ENCODE measurements at regions not wholly inside any gene's neighbourhood (a gene's known extent, or its start where the extent isn't known, plus 50 kb on each side); places are given as distances from the start of the nearest gene placed in this dataset.

DNA sequence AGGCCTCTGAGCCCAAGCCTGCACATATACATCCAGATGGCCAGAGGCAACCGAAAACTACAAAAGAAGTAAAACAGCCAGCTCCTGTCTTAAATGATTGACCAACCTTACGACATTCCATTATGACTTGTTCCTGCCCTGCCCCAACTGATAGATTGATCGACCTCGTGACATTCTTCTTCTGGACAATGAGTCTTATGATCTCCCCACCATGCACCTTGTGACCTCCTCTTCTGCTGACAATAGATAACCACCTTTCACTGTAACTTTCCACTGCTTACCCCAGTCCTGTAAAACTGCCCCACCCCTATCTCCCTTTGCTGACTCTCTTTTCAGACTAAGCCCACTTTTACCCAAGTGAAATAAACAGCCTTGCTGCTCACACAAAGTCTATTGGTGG is 670.0 kb upstream of the PKDCC start:
- in situ Hi-C loops (cut with HindIII; ENCODE audit: low pct_unique_long_range_greater_than_20kb, low sequenced_read_pairs): no loop called here
- DNase-seq (ENCODE audit: low read depth): no peak

DNA sequence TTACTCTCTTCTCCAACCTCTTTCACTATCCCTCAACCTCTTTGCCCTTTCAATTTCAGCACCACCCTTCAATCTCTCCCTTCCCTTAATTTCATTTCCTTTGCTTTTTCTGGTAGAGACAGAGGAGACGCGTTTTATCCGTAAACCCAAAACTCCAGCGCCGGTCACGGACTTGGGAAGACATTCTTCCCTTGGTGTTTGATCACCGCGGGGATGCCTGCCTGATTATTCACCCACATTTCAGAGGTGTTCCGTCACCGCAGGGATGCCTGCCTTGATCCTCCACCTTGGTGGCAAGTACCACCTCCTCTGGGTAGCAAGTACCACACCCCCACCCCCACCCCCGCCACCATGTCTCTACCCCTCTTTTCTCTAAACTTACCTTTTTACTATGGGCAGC is 669.4 kb upstream of the PKDCC start:
- in situ Hi-C loops (cut with HindIII; ENCODE audit: low pct_unique_long_range_greater_than_20kb, low sequenced_read_pairs): no loop called here
- no peak for DNase-seq (ENCODE audit: low read depth)

DNA sequence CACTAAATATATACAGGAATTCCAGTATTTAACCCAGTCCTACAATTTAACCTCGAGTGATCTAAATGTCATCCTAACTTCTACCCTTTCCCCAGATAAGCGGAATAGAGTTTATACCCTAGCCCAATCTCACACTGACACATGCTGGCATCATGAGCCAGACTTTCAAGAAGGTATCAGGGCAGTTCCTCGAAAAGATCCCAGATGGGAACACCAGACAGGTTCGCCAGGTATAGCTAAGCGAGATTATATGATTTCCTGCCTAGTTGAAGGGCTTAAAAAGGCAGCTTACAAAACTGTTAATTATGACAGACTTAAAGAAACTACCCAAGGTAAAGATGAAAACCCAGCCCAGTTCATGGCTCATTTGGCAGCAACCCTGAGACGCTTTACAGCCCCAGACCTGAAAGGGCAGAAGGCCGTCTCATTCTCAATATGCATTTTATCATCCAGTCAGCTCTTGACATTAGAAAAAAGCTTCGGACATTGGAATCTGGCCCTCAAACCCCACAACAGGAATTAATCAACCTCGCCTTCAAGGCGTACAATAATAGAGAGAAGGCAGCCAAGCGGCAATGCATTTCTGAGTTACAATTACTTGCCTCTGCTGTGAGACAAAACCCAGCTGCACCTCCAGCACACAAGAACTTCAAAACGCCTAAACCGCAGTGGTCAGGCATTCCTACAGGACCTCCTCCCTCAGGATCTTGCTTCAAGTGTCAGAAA is 668.2 kb upstream of the PKDCC start:
- DNase-seq (ENCODE audit: low read depth): peak; percentile 4
- in situ Hi-C loops (cut with HindIII; ENCODE audit: low pct_unique_long_range_greater_than_20kb, low sequenced_read_pairs): no loop called here

DNA sequence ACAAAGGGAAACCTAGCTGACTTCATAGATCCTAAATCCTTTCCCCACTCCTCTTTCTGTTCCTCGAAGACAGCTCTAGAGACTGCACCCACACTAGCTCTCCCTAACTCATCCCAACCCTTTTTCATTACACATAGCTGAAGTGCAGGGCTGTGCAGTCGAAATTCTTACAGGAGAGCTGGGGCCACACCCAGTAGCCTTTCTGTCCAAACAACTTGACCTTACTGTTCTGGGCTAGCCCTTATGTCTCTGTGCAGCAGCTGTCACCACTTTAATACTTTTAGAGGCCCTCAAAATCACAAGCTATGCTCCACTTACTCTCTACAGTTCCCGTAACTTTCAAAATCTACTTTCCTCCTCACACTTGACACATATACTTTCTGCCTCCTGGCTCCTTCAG is 666.1 kb upstream of the PKDCC start:
- in situ Hi-C loops (cut with HindIII; ENCODE audit: low pct_unique_long_range_greater_than_20kb, low sequenced_read_pairs): no loop called here
- DNase-seq (ENCODE audit: low read depth): no peak

DNA sequence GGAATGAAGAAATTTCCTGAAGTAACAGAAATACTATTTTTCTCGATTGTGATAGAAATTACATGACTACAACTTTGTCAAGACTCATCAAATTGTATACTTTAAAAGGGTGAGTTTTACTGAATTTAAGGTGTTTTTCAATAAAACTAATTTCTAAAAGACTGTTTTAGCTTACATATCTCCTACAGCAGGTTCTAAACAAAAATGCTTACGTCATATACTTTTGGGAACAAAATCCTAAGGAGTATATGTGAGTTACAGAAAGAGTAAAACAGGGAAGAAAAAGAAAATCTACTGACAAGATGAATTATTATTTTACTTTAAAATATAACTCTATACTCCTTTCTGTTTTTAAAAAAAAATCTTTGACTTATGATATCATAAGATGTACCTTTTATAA is 660.3 kb upstream of the PKDCC start:
- in situ Hi-C loops (cut with HindIII; ENCODE audit: low pct_unique_long_range_greater_than_20kb, low sequenced_read_pairs): no loop called here

DNA sequence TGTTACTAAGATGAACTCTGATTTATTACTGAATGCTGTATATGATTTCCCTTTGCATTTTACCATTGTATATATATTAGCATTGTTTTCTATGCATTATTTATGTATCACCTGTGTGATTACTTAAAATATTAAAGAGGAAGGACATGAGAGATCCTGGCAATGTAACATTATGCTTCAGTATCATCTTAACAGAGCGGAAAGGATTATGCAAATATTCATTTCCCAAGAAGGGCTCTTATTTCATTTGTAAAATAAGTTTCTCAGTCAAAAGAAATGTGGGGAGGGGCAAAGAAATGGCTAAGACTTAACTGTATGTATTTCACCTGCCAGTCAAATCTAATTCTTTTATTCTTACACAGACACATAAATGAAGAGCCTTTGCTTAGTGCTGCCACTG is 654.2 kb upstream of the PKDCC start:
- no peak for DNase-seq (ENCODE audit: low read depth)
- in situ Hi-C loops (cut with HindIII; ENCODE audit: low pct_unique_long_range_greater_than_20kb, low sequenced_read_pairs): no loop called here

More for the DNA sequence above, 660.3 kb upstream of the PKDCC start:
- no peak for DNase-seq (ENCODE audit: low read depth)

DNA sequence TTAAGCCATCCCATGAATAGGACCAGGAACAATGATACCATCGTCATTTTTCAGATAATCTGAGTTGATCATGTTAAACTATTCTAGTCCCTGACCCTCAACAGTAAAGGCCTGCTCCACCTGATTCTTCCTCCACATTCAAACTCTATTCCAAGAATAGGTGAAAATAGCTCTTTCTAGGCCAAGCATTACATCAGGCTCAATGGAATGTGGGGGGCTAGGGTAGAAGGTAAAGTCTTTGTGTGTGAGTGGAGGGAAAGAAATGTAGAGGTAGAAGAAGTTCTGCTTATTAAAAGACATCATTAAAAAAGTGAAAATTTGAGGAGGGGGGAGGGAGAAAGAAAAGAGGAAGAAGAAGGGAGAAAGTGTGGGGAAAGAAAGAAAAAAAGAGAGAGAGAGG is 653.3 kb upstream of the PKDCC start:
- DNase-seq (ENCODE audit: low read depth): no peak
- in situ Hi-C loops (cut with HindIII; ENCODE audit: low pct_unique_long_range_greater_than_20kb, low sequenced_read_pairs): no loop called here

DNA sequence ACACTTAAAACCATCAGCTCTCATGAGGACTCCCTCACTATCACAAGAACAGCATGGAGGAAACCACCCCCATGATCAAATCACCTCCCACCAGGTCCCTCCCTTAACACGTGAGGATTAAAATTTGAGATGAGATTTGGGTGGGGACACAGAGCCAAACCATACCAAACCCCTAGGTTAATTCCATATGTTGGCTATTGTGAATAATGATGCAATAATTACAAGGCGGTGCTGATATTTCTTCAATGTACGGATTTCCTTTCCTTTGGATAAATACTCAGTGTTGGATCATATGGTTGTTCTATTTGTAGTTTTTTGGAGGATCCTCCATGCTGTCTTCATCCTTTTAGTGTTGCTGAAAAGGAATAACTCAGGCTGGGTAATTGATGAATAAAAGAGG is 652.1 kb upstream of the PKDCC start:
- no peak for DNase-seq (ENCODE audit: low read depth)
- in situ Hi-C loops (cut with HindIII; ENCODE audit: low pct_unique_long_range_greater_than_20kb, low sequenced_read_pairs): no loop called here

DNA sequence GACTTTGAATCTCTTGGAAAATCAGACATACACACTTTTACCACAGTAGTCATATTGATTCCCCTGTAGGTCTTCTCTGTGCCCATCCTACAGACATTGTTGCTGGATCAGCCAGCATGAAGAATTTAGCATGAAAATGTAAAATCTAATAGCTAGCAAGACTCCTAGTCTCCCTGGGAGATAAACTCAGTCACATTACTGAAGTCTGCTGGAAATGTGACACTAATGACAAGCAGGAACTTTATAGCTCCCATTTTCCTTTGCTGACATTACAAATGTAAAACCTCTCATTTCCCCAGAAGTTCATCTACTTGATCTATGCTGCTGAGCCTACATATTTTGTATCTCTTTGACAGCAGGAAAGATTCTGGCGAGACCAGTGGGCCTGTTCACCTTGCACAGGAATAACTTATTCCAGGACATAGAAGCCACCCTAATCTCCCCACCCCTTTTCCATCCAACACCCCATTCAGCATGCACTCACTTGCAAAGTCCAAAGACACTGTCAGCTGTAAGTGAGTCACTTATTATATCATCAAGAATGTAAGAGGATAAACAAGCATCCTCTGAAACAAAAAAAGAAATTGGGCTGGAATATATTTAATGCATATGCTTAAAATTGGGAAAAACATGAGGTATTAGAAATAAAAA is 648.3 kb upstream of the PKDCC start:
- DNase-seq (ENCODE audit: low read depth): no peak
- in situ Hi-C loops (cut with HindIII; ENCODE audit: low pct_unique_long_range_greater_than_20kb, low sequenced_read_pairs): no loop called here

DNA sequence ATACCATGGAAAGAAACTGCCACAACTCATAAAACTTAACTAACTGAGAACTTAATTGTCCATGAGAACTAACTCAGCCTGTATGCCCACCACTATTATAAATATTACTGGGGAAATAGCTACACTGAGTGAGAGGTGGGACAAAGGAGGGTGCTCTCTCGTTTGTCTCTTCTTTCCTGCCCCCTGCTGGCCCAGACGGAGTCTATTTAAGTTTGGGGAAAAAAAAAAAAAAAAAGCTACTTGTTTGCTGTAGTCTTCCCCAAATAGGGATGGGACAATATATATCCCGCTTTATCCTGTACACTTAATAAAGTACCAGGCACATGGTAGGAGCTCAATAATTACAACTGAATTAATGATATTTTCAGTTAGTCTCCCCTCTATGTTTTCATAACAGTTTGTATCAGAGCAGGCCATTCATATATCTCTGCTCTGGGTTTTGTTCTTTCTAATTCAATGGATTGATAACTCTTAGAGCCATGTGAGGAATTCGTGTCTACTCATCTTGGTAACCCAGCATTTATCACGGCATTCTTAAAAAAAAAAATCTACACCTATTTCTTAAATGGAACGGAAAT is 647.6 kb upstream of the PKDCC start:
- peak; percentile 42 for DNase-seq (ENCODE audit: low read depth)
- in situ Hi-C loops (cut with HindIII; ENCODE audit: low pct_unique_long_range_greater_than_20kb, low sequenced_read_pairs): no loop called here

DNA sequence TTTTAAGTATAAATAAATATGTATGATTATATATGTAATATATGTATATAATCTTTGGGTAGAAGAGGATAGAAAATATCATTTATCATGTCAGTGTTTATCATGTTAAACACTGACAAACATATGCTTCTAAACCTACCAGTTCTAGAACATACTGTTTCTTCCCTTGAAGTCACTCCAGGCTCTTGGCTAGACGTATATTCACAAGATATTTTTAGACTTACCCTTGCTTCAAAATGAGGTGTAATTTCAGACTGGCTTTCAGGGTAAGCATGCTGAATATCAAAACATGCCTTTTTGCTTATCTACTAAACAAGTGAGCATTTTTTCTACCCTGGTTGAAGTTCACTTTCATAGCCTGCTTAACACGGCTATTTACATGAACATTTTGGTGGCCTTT is 642.4 kb upstream of the PKDCC start:
- in situ Hi-C loops (cut with HindIII; ENCODE audit: low pct_unique_long_range_greater_than_20kb, low sequenced_read_pairs): no loop called here
- DNase-seq (ENCODE audit: low read depth): no peak

DNA sequence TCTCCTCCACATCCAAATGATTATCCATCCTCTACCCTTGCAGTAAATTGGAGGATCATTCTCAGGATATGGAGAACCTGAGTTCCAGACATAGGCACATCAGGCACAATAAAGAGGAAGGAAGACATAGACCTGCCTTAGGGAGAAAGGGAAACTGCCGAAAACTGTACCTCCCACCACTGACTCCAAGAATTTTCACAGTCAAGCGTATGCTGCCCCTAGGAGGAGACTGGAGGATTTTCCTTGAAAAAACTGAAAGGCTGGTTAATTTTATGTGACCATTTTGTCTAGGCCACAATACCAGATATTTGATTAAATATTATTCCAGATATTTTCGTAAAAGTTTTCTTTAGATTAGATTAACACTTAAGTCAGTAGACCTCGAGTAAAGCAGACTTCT is 638.5 kb upstream of the PKDCC start:
- in situ Hi-C loops (cut with HindIII; ENCODE audit: low pct_unique_long_range_greater_than_20kb, low sequenced_read_pairs): no loop called here
- no peak for DNase-seq (ENCODE audit: low read depth)

DNA sequence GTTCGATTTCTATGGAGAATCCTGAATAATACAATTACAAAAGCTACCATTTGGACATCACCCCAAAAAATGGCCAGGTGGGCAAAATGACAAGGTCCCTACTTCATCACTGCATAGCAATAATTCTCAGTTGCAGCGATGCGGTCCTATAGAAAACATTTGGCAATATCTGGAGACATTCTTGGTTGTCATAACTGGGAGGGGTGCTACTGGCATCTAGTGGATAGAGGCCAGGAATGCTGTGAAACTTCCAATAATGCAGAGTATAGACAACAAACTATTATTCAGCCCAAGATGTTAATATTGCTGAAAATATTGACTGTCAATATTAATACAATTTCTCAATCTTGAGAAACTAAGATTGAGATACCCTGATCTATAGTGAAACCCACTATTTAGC is 637.8 kb upstream of the PKDCC start:
- no peak for DNase-seq (ENCODE audit: low read depth)
- in situ Hi-C loops (cut with HindIII; ENCODE audit: low pct_unique_long_range_greater_than_20kb, low sequenced_read_pairs): no loop called here

DNA sequence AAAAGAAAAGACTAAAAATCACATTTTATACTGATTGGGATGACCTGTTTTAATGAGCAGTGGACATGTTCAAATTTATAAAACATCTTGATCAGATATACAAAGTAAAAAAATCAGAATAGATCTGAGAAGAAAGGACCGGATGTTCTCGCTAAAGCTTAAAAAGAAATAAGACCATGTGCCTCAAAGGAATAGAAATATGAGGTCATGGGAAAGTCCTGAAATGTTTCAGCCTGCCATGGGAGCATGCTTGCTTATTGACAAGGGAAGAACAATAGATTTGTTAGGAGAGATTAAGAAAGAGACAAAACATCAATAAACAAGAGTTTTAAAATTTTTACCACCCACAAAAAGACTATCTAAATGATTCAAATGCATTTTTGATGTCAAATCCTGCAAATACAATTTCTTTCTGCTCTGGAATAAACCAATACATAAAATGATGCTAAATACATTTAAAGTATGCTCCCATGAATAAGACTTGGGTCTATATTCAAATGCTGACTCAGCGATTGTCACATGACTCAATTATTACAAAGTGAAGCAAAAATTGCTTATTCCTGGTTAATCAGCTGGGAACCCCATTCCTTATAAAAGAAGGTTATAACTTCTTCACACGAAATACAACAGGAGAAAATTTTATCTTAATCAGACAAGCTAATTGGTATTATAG is 633.9 kb upstream of the PKDCC start:
- no peak for DNase-seq (ENCODE audit: low read depth)
- in situ Hi-C loops (cut with HindIII; ENCODE audit: low pct_unique_long_range_greater_than_20kb, low sequenced_read_pairs): no loop called here

DNA sequence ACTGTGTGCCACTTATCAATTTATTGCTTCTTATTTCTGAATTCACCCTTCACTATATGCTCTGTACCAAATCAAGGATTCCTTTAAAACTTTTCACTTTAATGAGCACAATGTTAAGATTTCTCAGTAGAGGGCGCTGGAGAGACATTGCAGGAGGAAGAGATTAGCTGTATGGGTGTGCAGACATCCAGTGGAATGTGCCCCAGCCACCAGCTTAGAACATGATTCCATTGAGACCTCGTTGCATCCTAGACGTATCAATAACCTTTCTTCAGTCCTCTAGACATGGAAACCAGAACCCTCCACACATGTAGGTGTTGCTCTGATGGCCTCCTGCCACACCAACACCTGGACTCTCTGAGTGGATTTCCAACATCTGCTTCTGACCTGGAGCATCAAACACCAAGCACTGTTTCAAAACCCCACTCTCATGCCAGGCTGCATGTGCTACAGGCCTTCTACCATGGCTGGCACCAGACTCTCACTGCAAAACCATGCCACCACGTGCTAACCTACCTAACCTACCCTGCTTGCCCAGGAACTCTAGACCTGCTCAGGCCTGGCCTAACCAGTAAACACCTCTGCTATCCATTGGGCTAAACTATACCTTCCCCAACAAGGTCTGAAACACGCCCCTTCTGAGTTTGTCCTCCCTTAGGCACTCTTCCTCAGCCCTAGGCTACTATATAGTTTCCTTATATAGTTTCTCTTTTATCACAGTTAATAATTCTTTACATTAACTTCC is 633.2 kb upstream of the PKDCC start:
- DNase-seq (ENCODE audit: low read depth): peak; percentile 41
- in situ Hi-C loops (cut with HindIII; ENCODE audit: low pct_unique_long_range_greater_than_20kb, low sequenced_read_pairs): no loop called here

DNA sequence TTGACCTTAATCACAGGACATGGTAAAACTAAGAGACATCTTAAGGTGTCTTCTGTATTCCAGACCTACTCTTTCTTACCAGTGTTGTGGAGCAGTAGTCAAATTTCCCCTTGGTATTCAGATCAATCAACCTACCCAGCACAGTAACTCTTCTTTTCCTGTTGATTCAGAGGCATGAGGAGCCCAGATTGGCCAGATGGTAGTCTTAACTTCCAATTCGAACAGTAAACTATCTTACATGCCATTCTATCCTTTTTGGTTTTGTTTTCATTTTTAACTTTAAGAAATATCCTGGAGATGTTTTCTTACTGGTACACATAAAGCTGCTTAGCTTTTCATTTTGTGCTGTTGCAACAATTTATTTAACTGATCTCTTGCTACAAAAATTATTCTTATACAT is 630.3 kb upstream of the PKDCC start:
- in situ Hi-C loops (cut with HindIII; ENCODE audit: low pct_unique_long_range_greater_than_20kb, low sequenced_read_pairs): no loop called here
- no peak for DNase-seq (ENCODE audit: low read depth)

DNA sequence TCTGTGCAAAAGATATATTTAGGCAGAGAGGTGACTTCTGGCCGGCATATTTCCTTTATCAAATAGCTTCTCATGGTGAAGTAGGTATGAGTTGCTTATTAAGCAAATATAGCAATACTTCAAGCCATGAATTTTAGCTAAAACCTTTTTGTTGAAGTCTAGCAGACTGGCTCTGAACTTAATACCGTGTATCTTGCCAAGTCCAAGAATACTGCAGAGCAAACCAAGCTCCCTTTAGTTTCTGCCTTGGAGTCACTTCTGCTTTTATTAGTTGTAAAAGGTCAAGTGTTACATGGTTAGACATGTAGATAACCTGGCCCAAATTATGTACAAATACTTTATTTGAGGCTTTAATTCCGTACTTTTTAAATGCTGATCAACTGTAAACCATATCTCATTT is 627.6 kb upstream of the PKDCC start:
- DNase-seq (ENCODE audit: low read depth): no peak
- in situ Hi-C loops (cut with HindIII; ENCODE audit: low pct_unique_long_range_greater_than_20kb, low sequenced_read_pairs): no loop called here

DNA sequence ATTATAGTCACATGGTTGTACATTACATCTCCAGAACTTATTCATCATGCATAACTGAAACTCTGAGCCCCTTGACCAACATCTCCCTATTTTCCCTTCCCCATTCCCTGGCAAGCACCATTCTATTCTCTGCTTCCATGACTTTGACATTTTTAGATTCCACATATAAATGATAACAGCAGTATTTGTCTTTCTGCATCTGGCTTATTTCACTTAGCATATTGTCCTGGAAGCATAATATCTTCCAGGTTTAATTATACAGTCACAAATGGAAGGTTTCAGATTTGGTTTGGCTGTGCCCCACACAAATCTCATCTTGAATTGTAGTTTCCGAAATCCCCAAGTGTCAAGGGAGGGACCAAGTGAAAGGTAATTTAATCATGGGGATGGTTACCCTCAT is 626.9 kb upstream of the PKDCC start:
- in situ Hi-C loops (cut with HindIII; ENCODE audit: low pct_unique_long_range_greater_than_20kb, low sequenced_read_pairs): no loop called here

DNA sequence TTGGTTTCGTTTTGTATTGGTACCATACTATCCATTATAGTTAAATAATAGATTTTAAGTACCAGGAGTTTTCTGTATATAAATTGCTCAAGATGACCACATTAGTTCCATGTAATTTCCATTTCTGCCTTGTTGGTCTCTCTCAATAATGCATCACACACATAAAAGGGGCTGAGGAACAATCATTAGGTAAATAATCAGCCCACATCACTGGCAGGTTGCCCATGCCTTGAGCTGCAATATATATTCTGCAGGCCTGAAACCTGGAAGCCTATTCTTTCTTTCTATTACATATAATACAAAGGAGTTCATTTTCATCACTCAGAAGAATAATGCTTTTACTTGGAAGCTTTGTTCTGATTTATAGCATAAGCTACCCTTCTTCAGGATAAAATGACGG is 616.1 kb upstream of the PKDCC start:
- no peak for DNase-seq (ENCODE audit: low read depth)
- in situ Hi-C loops (cut with HindIII; ENCODE audit: low pct_unique_long_range_greater_than_20kb, low sequenced_read_pairs): no loop called here

More for the DNA sequence above, 626.9 kb upstream of the PKDCC start:
- DNase-seq (ENCODE audit: low read depth): no peak
